IPS-18a (cell line): ENCODE measurements at regions not wholly inside any gene's neighbourhood (a gene's known extent, or its start where the extent isn't known, plus 50 kb on each side); places are given as distances from the start of the nearest gene placed in this dataset.

Experiments used
- H3K27ac ChIP-seq: one replicate; pipeline ENCODE4 v1.5.1; 2013; ENCODE audit warnings: low read length
- H3K27me3 ChIP-seq: one replicate; pipeline ENCODE4 v1.6.1; 2013; ENCODE audit warnings: mild to moderate bottlenecking, low read length; ENCODE audit not compliant: control insufficient read depth, insufficient read depth
- H3K36me3 ChIP-seq: one replicate; pipeline ENCODE4 v1.6.1; 2013; ENCODE audit warnings: low read depth, low read length; ENCODE audit not compliant: control insufficient read depth
- H3K4me1 ChIP-seq: one replicate; pipeline ENCODE4 v1.6.1; 2013; ENCODE audit warnings: low read depth, low read length; ENCODE audit not compliant: control insufficient read depth
- H3K4me3 ChIP-seq: one replicate; pipeline ENCODE4 v1.5.1; 2013; ENCODE audit warnings: low read length
- H3K9ac ChIP-seq: one replicate; pipeline ENCODE4 v1.6.1; 2013; ENCODE audit warnings: mild to moderate bottlenecking, low read length, moderate library complexity
- H3K9me3 ChIP-seq: one replicate; pipeline ENCODE4 v1.6.1; 2013; ENCODE audit warnings: low read depth, low read length; ENCODE audit not compliant: control insufficient read depth

DNA sequence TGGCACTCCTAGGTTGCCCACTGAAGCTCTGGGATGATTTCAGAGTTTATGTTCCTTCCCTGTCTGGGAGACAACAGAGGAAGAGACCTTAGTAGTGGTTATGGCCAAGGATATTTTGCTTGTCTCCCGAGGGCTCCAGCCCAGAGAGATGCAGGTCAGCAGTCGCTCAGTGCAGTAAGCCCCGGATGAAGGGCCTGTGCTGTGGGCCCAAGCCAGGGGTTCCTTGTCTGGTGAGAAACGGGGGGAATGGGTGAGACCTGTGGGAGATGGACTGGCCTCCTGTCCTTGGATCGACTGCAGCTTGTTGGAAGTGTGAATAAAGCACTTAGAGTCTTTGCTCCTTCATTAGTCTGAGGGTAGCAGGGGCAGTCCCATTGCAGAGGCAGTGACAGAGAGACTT, 260.7 kb upstream of the RIOK2 start:
- Histone ChIP-seq H3K4me1 (no peaks in the 10 kb centered on the region), H3K4me3 (no peak overlapping the region), H3K9ac (no peak overlapping the region), H3K9me3 (no peaks in the 10 kb centered on the region), H3K27me3 (no peaks in the 10 kb centered on the region), H3K36me3 (no peaks in the 10 kb centered on the region), H3K27ac (no peak overlapping the region)

DNA sequence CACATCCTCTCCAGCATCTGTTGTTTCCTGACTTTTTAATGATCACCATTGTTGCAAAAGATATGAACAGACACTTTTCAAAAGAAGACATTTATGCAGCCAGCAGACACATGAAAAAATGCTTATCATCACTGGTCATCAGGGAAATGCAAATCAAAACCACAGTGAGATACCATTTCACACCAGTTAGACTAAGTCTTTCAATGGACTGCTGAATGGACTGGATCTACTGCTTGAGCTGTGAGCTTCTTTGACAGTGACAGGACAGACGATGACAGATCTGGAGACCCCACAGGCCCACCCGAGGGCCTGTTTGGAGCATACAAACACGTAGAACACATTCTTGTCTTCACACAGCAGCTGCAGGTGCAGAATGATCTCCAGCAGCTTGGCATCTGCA, 266.1 kb upstream of the RIOK2 start:
- Histone ChIP-seq H3K27me3 (no peaks in the 10 kb centered on the region), H3K4me1 (peaks cover 3% of the 10 kb centered on the region), H3K4me3 (no peak overlapping the region), H3K36me3 (no peaks in the 10 kb centered on the region), H3K9ac (no peak overlapping the region), H3K27ac (no peak overlapping the region), H3K9me3 (no peaks in the 10 kb centered on the region)

DNA sequence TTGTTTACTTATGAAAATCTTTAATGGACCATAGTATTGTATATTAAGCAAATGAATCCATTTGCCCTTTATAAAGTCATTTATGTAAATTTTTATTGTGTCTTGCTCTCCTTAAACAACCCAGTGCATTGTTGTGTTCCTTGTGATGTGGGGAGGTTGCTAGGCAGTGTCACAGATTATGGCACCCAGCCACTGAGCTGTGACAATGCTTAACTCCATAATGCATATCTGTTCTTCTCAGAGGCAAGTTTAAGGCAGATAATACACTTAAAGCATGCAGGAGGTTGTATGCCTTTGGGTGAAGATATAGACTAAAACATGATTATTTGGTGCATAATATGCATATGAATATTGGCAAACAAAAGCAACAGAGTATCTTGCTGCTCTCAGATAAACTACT, 269.6 kb upstream of the RIOK2 start:
- Histone ChIP-seq H3K27me3 (no peaks in the 10 kb centered on the region), H3K36me3 (no peaks in the 10 kb centered on the region), H3K9me3 (no peaks in the 10 kb centered on the region), H3K9ac (no peak overlapping the region), H3K4me3 (no peak overlapping the region), H3K27ac (no peak overlapping the region), H3K4me1 (peaks cover 3% of the 10 kb centered on the region)

DNA sequence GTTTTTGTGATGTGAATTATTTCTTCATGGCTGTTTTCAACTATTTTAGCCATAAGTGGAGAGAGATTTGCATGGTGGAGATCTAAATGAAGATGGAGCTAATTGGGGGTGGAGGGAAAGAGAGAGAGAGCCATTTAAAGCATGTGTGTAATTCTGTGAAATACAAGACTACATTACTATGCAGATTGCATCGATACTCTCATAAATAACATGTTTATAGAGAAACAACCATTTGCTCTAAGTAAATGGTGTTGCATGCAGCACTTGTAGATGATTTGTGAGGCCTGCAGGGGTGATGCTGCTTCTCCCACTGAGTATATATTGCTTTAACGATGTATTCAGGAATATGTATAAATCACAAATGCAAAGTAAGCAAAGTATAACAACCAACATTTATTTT, 270.2 kb upstream of the RIOK2 start:
- H3K27ac ChIP-seq = no peak overlapping the region

DNA sequence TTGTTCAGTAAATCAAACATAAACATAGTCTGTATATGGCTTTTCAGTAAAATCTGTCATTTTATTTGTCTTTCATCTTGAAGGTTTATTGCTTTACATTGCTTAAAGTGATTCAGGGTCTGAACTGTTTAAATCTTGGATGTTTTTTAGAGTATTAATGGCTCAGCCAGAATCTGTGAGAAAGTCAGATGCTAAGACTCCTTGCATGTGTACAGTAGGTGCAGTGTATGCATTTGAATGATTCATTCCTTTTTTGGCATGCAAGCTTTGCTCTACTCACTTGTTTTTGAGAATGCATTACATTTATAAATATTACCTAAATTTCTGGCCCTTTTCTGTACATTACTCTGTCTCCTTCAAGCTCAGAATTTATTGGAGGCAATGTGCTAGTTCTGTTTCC, 271.0 kb upstream of the RIOK2 start:
- no peaks in the 10 kb centered on the region for H3K36me3 ChIP-seq
- no peak overlapping the region for H3K4me3 ChIP-seq
- no peak overlapping the region for H3K9ac ChIP-seq
- no peak overlapping the region for H3K27ac ChIP-seq
- H3K27me3 ChIP-seq = no peaks in the 10 kb centered on the region
- no peaks in the 10 kb centered on the region for H3K9me3 ChIP-seq
- peaks cover 3% of the 10 kb centered on the region for H3K4me1 ChIP-seq

More for the DNA sequence above, 270.2 kb upstream of the RIOK2 start:
- H3K27me3 ChIP-seq = no peaks in the 10 kb centered on the region
- H3K9ac ChIP-seq = no peak overlapping the region
- H3K4me1 ChIP-seq = peaks cover 3% of the 10 kb centered on the region
- H3K36me3 ChIP-seq = no peaks in the 10 kb centered on the region
- H3K9me3 ChIP-seq = no peaks in the 10 kb centered on the region
- H3K4me3 ChIP-seq = no peak overlapping the region

DNA sequence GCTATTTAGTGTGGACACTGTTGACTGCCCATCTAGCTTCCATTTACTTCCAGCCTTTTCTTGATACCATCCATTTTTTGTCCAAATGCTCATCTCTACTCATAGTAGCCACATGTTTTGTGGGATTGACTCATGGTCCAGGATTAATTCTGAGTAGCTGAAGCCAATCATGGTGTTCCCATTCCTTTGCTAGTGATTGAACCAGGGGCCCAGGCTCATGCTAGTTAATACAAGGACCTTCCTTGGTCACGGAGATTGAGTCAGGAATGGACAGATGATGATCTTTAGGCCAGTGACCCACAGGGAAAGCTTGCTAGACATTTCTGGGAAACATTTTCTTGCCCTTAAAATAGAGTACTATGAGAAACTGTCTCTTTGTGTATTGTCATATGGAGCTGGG, 272.9 kb upstream of the RIOK2 start:
- no peaks in the 10 kb centered on the region for H3K36me3 ChIP-seq
- H3K9ac ChIP-seq = no peak overlapping the region
- peaks cover 3% of the 10 kb centered on the region for H3K4me1 ChIP-seq
- no peaks in the 10 kb centered on the region for H3K9me3 ChIP-seq
- H3K27me3 ChIP-seq = no peaks in the 10 kb centered on the region
- no peak overlapping the region for H3K4me3 ChIP-seq
- no peak overlapping the region for H3K27ac ChIP-seq

DNA sequence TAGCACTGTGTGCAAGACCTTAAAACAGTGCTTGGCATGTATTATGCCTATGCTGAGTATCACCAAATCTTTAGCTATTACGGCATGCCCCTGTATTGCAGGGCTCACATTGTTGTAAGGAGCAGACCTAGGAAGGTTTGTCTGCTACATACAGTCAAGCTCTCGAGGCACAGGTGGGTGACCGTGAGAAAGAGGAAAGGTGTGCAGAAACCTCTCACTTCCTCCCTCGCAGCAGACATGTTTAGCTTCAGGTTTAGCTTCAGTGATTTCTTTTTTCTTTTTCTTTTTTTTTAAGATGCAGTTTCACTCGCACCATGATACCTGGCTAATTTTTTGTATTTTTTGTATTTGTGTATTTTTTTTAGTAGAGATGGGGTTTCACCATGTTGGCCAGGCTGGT, 275.8 kb upstream of the RIOK2 start:
- Histone ChIP-seq H3K36me3 (no peaks in the 10 kb centered on the region), H3K4me1 (no peaks in the 10 kb centered on the region), H3K9ac (no peak overlapping the region), H3K4me3 (no peak overlapping the region), H3K27ac (no peak overlapping the region), H3K9me3 (no peaks in the 10 kb centered on the region), H3K27me3 (no peaks in the 10 kb centered on the region)

DNA sequence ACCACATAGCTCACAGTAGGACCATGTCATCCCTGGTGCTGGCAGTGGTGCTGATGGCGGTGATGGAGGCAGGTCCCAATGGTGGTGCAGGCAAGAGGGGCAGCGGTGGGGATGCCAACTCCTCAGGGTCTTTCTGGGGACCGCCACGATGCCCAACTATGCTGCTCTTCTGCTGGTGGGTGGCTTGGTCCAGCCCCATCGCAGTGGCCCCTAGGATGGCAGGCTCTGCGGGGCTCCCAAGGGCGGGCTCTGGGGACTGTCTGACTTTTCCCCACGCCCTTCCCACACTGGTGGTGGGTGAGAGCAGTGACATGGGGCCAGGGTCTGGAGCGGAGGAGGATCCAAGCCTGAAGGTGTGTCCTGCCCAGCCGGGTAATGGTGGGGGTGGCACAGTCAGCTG, 288.9 kb upstream of the RIOK2 start:
- Histone ChIP-seq H3K4me1 (no peaks in the 10 kb centered on the region), H3K36me3 (no peaks in the 10 kb centered on the region), H3K27me3 (no peaks in the 10 kb centered on the region), H3K9ac (no peak overlapping the region), H3K4me3 (no peak overlapping the region), H3K27ac (no peak overlapping the region), H3K9me3 (no peaks in the 10 kb centered on the region)

DNA sequence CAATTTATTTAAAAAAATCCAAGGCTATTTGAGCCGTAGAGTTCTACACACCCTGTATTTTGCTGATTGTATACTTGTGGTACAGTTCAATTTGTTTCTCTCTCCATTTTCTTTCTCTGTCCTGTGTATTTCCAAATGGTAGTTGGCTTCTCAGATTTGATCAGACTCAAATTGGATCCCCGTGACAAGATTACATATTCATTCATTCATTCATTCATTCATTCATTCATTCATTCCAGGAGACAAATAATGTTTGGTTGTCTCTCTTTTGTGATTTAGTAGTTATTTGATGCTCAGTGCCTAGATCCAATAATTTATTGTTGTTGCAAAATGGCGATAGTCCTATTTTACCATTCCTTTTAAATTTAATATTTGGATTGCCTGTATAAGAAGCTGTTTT, 292.8 kb upstream of the RIOK2 start:
- Histone ChIP-seq H3K9me3 (no peaks in the 10 kb centered on the region), H3K36me3 (no peaks in the 10 kb centered on the region), H3K4me3 (no peak overlapping the region), H3K9ac (no peak overlapping the region), H3K27me3 (no peaks in the 10 kb centered on the region), H3K27ac (no peak overlapping the region), H3K4me1 (no peaks in the 10 kb centered on the region)

DNA sequence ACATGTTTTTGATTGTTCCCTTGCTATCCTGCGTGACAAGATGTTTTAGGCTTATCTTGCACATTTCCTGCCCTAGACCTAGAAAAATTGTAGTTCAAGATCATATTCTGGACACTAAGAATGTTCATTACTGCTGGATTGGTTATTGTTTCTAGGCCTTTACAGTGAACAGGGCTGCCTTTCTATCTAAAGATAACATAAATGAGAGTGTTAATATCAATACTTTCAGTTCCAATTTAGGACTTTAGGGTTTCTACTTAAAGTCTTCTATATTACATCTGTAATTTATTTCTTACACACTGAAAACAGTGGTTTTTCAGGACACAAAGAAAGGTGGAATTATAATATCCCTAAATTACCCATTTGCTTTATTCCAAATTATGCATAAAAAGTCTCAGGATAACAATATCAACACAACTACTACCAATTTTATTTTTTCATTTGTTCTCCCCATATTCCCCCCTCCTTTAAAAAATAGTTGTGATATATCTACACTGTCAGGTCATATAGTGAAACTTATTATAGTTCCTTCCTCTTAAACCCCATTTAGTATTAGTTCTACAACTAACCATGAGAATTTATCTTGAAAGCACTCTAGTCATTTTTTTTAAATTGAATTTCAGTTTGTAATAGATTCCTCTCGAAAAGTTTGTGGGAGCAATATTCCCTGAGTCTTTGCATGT, 293.9 kb upstream of the RIOK2 start:
- Histone ChIP-seq H3K4me3 (no peak overlapping the region), H3K9me3 (no peaks in the 10 kb centered on the region), H3K27ac (no peak overlapping the region), H3K36me3 (no peaks in the 10 kb centered on the region), H3K27me3 (no peaks in the 10 kb centered on the region), H3K4me1 (no peaks in the 10 kb centered on the region), H3K9ac (no peak overlapping the region)

DNA sequence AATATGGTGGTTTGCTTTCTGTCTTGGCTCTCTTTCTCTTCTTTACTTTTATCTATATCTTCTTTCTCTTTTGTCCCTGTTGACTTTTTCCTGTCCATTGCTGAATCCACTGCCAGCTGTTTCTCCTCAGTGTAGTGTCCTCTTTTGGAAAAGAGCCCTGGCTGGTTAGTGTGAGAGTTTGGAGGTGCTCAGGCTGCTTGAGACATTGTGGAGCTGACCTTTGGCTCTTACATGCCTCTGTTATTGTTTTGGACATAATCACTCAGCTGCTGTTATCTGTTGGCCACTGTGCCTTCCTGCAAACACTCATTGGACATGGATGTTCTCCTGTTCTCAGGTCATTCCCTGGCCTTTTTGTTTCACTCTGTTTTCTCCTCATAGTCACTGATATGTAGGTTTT, 295.4 kb upstream of the RIOK2 start:
- H3K9me3 ChIP-seq = no peaks in the 10 kb centered on the region
- no peak overlapping the region for H3K9ac ChIP-seq
- no peaks in the 10 kb centered on the region for H3K27me3 ChIP-seq
- H3K4me1 ChIP-seq = no peaks in the 10 kb centered on the region
- H3K27ac ChIP-seq = no peak overlapping the region
- no peaks in the 10 kb centered on the region for H3K36me3 ChIP-seq
- H3K4me3 ChIP-seq = no peak overlapping the region

DNA sequence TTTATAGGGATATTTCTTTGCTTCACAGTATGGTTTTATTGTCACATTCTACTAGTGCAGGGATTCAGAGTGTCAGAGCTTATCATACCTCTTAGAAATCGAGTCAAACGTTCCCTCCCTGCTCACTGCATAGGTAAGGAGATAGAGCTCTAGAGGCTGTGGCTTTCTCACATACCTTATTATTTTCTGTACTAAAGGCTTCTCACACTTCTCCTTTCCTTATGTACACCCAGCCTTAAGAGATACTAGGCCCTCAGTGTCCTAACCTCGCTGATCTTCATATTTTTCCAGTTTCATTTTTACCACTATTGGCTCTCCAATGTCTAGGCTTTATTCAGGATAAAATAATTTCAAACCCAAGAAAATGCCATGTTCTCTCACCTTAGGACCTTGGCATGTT, 297.3 kb upstream of the RIOK2 start:
- Histone ChIP-seq H3K9me3 (no peaks in the 10 kb centered on the region), H3K4me1 (no peaks in the 10 kb centered on the region), H3K4me3 (no peak overlapping the region), H3K36me3 (no peaks in the 10 kb centered on the region), H3K27ac (no peak overlapping the region), H3K9ac (no peak overlapping the region), H3K27me3 (no peaks in the 10 kb centered on the region)
